Endodermal cell (in vitro differentiated cells): ENCODE measurements at regions not wholly inside any gene's neighbourhood (a gene's known extent, or its start where the extent isn't known, plus 50 kb on each side); places are given as distances from the start of the nearest gene placed in this dataset.
"Not testable (repeated sequence)": the region's sequence is repeated elsewhere in the genome, so short reads cannot be mapped to it uniquely, and the experiment has no call there.

ENCODE experiments used
- DNase-seq: peaks from one replicate; pipeline ENCODE4 v3.0.0-alpha.2; 2017
- H3K27ac ChIP-seq: 2 replicates; pipeline ENCODE4 v1.5.1; 2013; ENCODE audit warnings: mild to moderate bottlenecking, low read depth, low read length, moderate library complexity
- H3K27me3 ChIP-seq: 2 replicates; pipeline ENCODE4 v1.6.1; 2013; ENCODE audit warnings: mild to moderate bottlenecking, low read length, moderate library complexity; ENCODE audit not compliant: insufficient read depth, control insufficient read depth, poor library complexity, severe bottlenecking
- H3K36me3 ChIP-seq: 2 replicates; pipeline ENCODE4 v1.7.0; 2013; ENCODE audit warnings: mild to moderate bottlenecking, low read length, moderate library complexity; ENCODE audit not compliant: control insufficient read depth, insufficient read depth
- H3K4me1 ChIP-seq: one replicate; pipeline ENCODE4 v1.7.0; 2013; ENCODE audit warnings: low read length; ENCODE audit not compliant: control insufficient read depth, insufficient read depth
- H3K4me3 ChIP-seq: 2 replicates; pipeline ENCODE4 v1.5.1; 2013; ENCODE audit warnings: mild to moderate bottlenecking, low read length, moderate library complexity
- H3K9ac ChIP-seq: 2 replicates; pipeline ENCODE4 v1.6.1; 2013; ENCODE audit warnings: mild to moderate bottlenecking, low read length, moderate library complexity; ENCODE audit not compliant: poor library complexity, severe bottlenecking; ENCODE audit errors: extremely low read depth
- H3K9me3 ChIP-seq: 2 replicates; pipeline ENCODE4 v1.6.1; 2013; ENCODE audit warnings: mild to moderate bottlenecking, low read length, moderate library complexity; ENCODE audit not compliant: control insufficient read depth
- H3K27ac Mint-ChIP-seq: 2 replicates; pipeline ENCODE4 v1.8.0; 2020; ENCODE audit warnings: mixed read lengths
- H3K27me3 Mint-ChIP-seq: 2 replicates; pipeline ENCODE4 v1.8.0; 2021; ENCODE audit warnings: mild to moderate bottlenecking, mixed read lengths; ENCODE audit not compliant: insufficient read depth
- H3K36me3 Mint-ChIP-seq: 2 replicates; pipeline ENCODE4 v1.8.0; 2020; ENCODE audit warnings: low read depth, mixed read lengths
- H3K4me1 Mint-ChIP-seq: 2 replicates; pipeline ENCODE4 v1.8.0; 2020; ENCODE audit warnings: mixed read lengths
- H3K4me3 Mint-ChIP-seq: 2 replicates; pipeline ENCODE4 v1.8.0; 2020; ENCODE audit warnings: mild to moderate bottlenecking, moderate library complexity, mixed read lengths
- H3K9me3 Mint-ChIP-seq: 2 replicates; pipeline ENCODE4 v1.8.0; 2020; ENCODE audit warnings: mild to moderate bottlenecking, mixed read lengths
- WGBS, 2 experiments: methylation state at CpG; one replicate each; pipeline versions ENCODE4 v1.1.5 to v1.1.7; 2013; ENCODE audit warnings: missing lambda C conversion rate in 2 of 2, mixed read lengths in 1 of 2; ENCODE audit not compliant: insufficient coverage in 1 of 2, insufficient read length in 1 of 2; 5-methylcytosine and 5-hydroxymethylcytosine counted together
- TF ChIP-seq, protein P1 (sequence below): fragments of 200-600 bp; sonication (generic); conservative IDR thresholded peaks from 2 replicates; pipeline ENCODE4 v1.5.0; 2021; ENCODE audit warnings: antibody characterized with exemption, mild to moderate bottlenecking

DNA sequence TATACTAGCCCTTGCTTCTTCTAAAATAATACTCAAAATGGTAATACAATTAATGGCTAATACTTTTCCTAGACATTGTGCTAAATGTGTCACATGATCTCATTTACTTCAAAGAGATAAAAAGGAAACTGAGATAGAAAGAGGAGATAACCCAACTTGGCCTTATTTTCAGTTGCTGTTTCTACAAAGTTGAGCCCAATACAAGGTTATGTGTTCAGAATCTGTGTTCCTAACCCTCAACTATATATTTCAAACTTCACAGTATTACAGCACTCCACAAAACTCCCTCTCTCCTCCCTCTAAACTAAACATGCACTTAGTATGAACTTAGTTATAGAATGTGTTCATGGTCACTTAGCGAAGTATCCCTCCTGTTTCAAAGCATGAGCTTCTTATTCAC is 277.9 kb downstream of the CCER1 start:
- Histone ChIP-seq H3K36me3 (no peaks in the 10 kb centered on the region), H3K27ac (no peak overlapping the region), H3K27me3 (no peaks in the 10 kb centered on the region), H3K9me3 (no peaks in the 10 kb centered on the region), H3K4me3 (no peak overlapping the region), H3K4me1 (no peaks in the 10 kb centered on the region), H3K9ac (no peak overlapping the region)
- Mint-ChIP-seq H3K36me3 (no peaks in the 10 kb centered on the region), H3K27ac (no peak overlapping the region), H3K4me3 (no peak overlapping the region), H3K4me1 (peaks cover 3% of the 10 kb centered on the region), H3K9me3 (no peaks in the 10 kb centered on the region), H3K27me3 (peaks cover 4% of the 10 kb centered on the region)
- 86% methylated on average over 1 of the region's 1 CpG; no CpG with 5 or more reads in 1 of the 2 experiments for WGBS, 2 experiments
- DNase-seq = no peak
- TF ChIP-seq, protein P1, sequence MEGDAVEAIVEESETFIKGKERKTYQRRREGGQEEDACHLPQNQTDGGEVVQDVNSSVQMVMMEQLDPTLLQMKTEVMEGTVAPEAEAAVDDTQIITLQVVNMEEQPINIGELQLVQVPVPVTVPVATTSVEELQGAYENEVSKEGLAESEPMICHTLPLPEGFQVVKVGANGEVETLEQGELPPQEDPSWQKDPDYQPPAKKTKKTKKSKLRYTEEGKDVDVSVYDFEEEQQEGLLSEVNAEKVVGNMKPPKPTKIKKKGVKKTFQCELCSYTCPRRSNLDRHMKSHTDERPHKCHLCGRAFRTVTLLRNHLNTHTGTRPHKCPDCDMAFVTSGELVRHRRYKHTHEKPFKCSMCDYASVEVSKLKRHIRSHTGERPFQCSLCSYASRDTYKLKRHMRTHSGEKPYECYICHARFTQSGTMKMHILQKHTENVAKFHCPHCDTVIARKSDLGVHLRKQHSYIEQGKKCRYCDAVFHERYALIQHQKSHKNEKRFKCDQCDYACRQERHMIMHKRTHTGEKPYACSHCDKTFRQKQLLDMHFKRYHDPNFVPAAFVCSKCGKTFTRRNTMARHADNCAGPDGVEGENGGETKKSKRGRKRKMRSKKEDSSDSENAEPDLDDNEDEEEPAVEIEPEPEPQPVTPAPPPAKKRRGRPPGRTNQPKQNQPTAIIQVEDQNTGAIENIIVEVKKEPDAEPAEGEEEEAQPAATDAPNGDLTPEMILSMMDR = no peak

DNA sequence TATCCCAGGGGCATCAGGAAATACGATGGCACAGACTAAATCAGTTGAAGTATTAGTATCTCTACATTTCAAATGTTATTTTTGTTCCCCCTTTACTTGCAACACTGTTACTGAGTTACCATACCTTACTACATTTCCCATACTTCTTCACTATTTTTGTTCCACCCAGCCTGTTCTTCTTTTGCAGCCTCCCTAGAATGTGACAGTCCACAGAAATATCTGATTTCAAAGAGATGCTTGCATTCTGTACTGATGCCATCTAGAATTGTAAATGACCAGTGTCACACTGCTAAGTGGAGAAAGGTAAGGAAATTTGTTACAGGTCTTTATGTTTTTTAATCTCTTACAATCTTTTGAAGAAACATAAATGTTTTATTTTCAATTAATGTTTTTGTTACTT is 279.9 kb downstream of the CCER1 start:
- Histone ChIP-seq H3K9ac (no peak overlapping the region), H3K9me3 (no peaks in the 10 kb centered on the region), H3K4me1 (no peaks in the 10 kb centered on the region), H3K4me3 (no peak overlapping the region), H3K27me3 (no peaks in the 10 kb centered on the region), H3K36me3 (no peaks in the 10 kb centered on the region), H3K27ac (no peak overlapping the region)
- H3K27ac Mint-ChIP-seq = no peak overlapping the region
- WGBS, 2 experiments = 67 to 93% methylated on average over 1 of the region's 1 CpG
- peaks cover 3% of the 10 kb centered on the region for H3K4me1 Mint-ChIP-seq
- H3K4me3 Mint-ChIP-seq = no peak overlapping the region
- no peaks in the 10 kb centered on the region for H3K9me3 Mint-ChIP-seq
- DNase-seq = no peak
- TF ChIP-seq, protein P1 = no peak
- no peaks in the 10 kb centered on the region for H3K36me3 Mint-ChIP-seq
- H3K27me3 Mint-ChIP-seq = peaks cover 4% of the 10 kb centered on the region

DNA sequence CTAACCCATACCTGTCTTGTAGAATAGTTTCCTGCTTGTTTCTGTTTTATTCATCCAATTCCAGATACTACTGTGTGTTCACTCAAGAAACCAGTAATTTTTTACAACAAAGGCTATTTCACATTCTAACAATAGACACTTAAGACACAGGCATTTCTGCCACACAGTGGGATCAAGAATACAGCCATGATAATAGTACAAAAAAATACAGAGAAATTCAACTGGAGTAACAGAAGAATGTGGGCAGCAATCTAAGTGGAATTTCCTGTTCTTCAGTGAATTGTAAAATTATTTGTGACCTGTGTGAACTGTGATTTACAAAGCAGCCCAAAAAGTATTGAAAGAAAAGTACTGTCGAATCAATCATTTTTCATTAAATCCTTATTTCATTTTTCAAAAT is 282.9 kb downstream of the CCER1 start:
- H3K4me3 Mint-ChIP-seq = no peak overlapping the region
- Histone ChIP-seq H3K36me3 (no peaks in the 10 kb centered on the region), H3K27ac (no peak overlapping the region), H3K9me3 (no peaks in the 10 kb centered on the region), H3K4me1 (no peaks in the 10 kb centered on the region), H3K4me3 (no peak overlapping the region), H3K27me3 (no peaks in the 10 kb centered on the region), H3K9ac (no peak overlapping the region)
- TF ChIP-seq, protein P1 = no peak
- no peak for DNase-seq
- peaks cover 4% of the 10 kb centered on the region for H3K27me3 Mint-ChIP-seq
- H3K36me3 Mint-ChIP-seq = no peaks in the 10 kb centered on the region
- peaks cover 3% of the 10 kb centered on the region for H3K4me1 Mint-ChIP-seq
- WGBS, 2 experiments = 94% methylated on average over 1 of the region's 1 CpG; no CpG with 5 or more reads in 1 of the 2 experiments
- H3K9me3 Mint-ChIP-seq = no peaks in the 10 kb centered on the region
- no peak overlapping the region for H3K27ac Mint-ChIP-seq

DNA sequence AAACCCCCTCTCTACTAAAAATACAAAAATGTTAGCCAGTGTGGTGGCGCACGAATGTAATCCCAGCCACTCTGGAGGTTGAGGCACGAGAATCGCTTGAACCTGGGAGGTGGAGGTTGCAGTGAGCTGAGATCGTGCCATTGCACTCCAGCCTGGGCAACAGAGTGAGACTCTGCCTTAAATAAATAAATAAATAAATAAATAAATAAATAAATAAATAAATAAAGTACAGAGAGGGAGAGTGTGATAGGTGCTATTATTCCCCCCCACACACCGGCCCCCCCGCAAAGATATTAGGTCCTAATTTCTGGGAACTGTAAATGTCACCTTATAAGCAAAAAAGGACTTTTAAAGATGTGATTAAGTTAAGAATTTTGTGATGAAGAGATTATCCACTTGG is 291.0 kb downstream of the CCER1 start:
- H3K9me3 Mint-ChIP-seq, H3K27ac Mint-ChIP-seq, H3K4me1 Mint-ChIP-seq, H3K27ac ChIP-seq, H3K9ac ChIP-seq, H3K27me3 Mint-ChIP-seq, H3K9me3 ChIP-seq, DNase-seq, H3K36me3 ChIP-seq, H3K4me3 Mint-ChIP-seq, H3K4me3 ChIP-seq, H3K4me1 ChIP-seq, H3K36me3 Mint-ChIP-seq, H3K27me3 ChIP-seq: not testable (repeated sequence)
- 98% methylated on average over 5 of the region's 7 CpGs; no CpG with 5 or more reads in 1 of the 2 experiments for WGBS, 2 experiments
